C4-2B (cell line): ENCODE measurements at regions not wholly inside any gene's neighbourhood (a gene's known extent, or its start where the extent isn't known, plus 50 kb on each side); places are given as distances from the start of the nearest gene placed in this dataset.

Experiments used
- H3K27ac ChIP-seq: fragments of 450-650 bp; 2 replicates; pipeline ENCODE4 v1.5.1; 2017
- ZFX ChIP-seq: fragments of 450-650 bp; IDR thresholded peaks from 2 replicates; pipeline ENCODE4 v1.6.1; 2017
- TF ChIP-seq, protein P1 (sequence below): fragments of 450-650 bp; conservative IDR thresholded peaks from 2 replicates; pipeline ENCODE4 v1.5.1; 2017; ENCODE audit warnings: mild to moderate bottlenecking

DNA sequence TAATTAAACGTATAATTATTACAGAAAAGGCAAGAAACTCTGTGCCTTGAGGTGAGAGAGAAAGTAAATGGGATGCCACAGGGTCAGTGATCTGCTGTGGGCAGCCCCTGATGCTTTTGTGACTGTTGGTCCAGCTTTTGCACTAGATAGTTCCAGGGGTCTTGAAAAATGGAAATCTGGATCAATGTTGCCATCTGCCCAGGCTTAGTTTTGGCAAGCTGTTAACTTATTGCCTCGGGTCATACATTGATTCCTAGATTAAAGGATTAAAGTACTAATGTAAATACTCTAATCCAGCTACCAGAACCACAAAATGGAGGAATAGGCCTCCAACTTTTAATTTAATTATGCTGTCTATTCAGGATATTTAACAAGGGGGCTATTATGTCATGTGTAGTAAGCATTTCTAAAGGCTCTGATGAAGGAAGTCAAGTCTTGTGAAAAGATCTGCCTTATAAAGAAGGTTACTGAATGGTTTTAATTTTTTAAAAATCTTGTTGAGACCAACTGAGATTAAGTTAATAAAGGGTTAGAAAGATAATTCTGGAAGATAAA lies 376.0 kb upstream of the HS3ST5 start:
- H3K27ac ChIP-seq, result no peak overlapping the region

DNA sequence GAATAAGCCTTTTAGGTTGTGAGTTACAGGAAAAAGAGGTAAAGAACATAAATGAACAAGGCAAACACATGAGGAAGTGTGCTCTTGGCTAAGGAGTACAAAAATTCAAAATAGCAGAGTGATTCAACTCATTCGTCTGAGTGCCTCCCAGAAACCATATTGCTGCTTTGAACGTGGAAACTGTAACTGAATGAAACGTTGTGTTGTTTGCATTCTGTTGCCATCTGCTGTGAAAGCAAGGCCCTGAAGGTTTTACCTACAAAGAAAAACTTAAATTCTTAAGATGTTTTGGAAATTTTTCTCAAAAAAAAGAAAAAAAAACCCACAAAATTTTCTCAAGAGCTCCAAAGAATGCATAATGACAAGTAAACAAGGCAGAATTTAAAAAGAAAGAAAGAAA lies 375.4 kb upstream of the HS3ST5 start:
- no peak overlapping the region for H3K27ac ChIP-seq
- TF ChIP-seq, protein P1, sequence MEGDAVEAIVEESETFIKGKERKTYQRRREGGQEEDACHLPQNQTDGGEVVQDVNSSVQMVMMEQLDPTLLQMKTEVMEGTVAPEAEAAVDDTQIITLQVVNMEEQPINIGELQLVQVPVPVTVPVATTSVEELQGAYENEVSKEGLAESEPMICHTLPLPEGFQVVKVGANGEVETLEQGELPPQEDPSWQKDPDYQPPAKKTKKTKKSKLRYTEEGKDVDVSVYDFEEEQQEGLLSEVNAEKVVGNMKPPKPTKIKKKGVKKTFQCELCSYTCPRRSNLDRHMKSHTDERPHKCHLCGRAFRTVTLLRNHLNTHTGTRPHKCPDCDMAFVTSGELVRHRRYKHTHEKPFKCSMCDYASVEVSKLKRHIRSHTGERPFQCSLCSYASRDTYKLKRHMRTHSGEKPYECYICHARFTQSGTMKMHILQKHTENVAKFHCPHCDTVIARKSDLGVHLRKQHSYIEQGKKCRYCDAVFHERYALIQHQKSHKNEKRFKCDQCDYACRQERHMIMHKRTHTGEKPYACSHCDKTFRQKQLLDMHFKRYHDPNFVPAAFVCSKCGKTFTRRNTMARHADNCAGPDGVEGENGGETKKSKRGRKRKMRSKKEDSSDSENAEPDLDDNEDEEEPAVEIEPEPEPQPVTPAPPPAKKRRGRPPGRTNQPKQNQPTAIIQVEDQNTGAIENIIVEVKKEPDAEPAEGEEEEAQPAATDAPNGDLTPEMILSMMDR, result no peak
- no peak for TF ChIP-seq ZFX

More for the DNA sequence above, 376.0 kb upstream of the HS3ST5 start:
- TF ChIP-seq ZFX, result no peak
- TF ChIP-seq, protein P1, result no peak

DNA sequence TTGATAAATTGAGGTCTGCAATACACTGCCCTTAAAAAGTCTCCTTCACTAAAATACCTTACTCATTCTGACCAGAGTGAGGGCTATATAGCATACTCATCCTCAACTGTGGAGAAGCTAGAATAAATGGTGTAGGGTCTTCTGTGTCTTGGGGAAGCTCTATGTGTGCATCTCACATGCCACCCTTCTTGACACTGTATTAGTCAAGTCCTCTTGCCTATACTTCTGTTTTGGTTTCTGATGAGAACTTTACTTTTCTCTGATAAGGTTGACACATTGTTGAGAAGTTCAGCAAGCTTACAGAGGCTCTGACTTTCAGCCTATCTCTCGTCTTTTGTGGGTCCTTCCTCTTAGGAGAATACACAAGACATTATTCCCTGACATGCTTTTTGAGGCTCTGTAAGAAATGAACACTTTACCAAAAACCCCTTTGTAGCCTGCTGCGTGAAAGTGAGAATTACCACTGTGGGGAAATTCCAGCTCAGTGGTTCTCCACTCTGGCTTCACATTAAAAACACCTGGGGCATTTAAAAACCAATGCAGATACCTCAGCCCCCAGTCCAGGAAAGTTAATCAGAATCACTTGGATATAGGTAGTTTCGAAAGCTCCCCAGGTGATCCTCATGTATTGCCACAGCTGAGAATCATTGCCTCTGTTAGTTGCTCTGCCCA lies 372.1 kb upstream of the HS3ST5 start:
- H3K27ac ChIP-seq, result no peak overlapping the region
- TF ChIP-seq ZFX, result no peak
- TF ChIP-seq, protein P1, result no peak

DNA sequence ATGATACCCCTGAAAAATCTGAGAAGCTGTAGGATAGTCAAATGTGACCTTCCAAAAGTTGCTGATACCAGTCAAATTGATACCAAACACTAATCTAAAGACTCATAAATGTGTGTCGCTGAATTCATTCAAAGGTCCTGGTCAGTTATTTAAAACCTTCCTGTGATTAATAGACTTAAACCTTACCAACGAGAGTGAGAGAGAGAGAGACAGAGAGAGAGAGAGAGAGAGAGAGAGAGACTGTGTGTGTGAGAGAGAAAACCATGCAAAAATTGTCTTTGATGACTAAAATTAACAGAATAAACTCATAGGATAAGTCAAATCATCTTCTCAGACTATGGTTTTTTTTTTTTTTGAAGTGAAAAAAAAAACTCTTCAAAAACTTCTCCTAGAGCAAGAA lies 370.9 kb upstream of the HS3ST5 start:
- no peak overlapping the region for H3K27ac ChIP-seq
- TF ChIP-seq ZFX, result no peak
- TF ChIP-seq, protein P1, result no peak

DNA sequence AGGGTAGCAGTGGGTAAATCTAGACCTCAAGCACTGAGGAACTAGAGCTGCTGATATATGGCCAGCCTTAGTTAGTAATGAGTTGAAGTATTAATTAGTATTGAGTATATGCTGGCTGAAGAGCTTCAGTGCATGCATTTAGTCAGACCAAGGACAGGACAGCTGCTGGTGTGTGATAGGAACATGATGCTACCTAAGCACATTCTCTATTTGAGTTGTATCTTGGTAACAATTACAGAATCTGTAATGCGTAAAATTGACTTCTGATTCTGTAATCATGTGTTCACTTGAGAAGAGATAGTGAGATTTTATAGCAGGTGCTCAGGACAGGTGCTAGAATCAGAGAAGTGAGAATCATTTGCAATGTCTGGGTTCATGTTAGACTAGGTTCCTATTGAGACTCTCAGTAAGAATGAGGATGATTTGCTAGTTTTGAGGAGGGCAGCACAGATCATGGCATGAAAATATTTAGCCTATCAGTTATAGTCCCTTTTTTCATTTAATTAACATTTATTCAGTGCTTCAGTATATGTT lies 369.4 kb upstream of the HS3ST5 start:
- TF ChIP-seq, protein P1, result no peak
- TF ChIP-seq ZFX, result no peak
- H3K27ac ChIP-seq, result no peak overlapping the region

DNA sequence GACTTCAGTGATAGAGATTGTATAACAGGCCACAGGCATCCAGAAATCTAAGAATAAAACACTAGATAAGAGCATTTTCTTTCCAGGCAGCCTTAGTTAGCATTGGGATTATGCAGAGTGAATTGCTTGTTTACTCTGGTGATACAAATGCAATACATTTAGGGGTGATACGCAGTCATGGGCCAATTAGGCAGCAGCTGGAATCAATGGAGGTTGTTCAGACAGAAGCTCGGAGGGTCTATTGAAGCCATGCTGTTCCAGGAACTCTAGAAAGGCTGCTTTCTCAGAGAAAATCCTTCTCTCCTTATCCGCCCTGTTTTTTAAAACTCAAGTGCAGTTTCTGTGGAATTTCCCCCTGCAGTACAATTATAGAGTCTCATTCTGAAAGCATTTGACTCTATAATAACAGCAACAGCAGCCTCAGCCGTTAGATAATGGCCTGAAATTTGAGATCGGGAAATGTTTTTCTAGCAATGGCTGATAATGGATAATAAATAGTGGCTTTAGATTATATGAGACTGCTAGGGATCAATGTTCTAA lies 364.3 kb upstream of the HS3ST5 start:
- H3K27ac ChIP-seq, result no peak overlapping the region
- TF ChIP-seq, protein P1, result no peak
- TF ChIP-seq ZFX, result no peak

DNA sequence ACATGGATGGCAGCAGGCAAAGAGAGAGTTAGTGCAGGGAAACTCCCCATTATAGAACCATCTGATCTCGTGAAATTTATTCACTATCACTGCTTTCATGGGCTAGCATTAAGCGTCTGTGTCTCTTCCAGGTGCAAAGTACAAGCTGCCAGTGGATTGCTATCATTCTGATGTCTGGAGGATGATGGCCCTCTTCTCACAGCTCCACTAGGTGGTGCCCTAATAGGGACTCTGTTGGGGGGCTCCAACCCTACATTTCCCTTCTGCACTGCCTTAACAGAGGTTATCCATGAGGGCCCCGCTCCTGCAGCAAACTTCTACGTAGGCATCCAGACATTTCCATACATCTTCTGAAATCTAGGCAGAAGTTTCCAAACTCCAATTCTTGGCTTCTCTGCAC lies 347.8 kb upstream of the HS3ST5 start:
- TF ChIP-seq, protein P1, result peak; percentile 26
- no peak for TF ChIP-seq ZFX
- no peak overlapping the region for H3K27ac ChIP-seq
